ENCODE measurements at regions not wholly inside any gene's neighbourhood (a gene's known extent, or its start where the extent isn't known, plus 50 kb on each side); places are given as distances from the start of the nearest gene placed in this dataset.

- TF ChIP-seq CTCF (IDR thresholded peaks at IDR 0.05; ENCODE audit: low read depth, low read length) = no peak
- in situ Hi-C loops (cut with HindIII; ENCODE audit: low sequenced_read_pairs) = no loop called here
- no peak overlapping the region for H3K4me3 ChIP-seq (ENCODE audit: low read depth, low read length)
Observed at GRCh38 chr2:240285725-240286124, 145.3 kb upstream of the OTOS start.

GRCh38 chr2:240286596-240286995, 146.1 kb upstream of the OTOS start:
- DNase-seq (ENCODE audit: low read depth, low spot score) = no peak
- H3K4me3 ChIP-seq (ENCODE audit: low read depth, low read length) = no peak overlapping the region
- in situ Hi-C loops (cut with HindIII; ENCODE audit: low sequenced_read_pairs) = no loop called here
- no peak for TF ChIP-seq CTCF (IDR thresholded peaks at IDR 0.05; ENCODE audit: low read depth, low read length)

More at GRCh38 chr2:240285725-240286124, 145.3 kb upstream of the OTOS start:
- DNase-seq (ENCODE audit: low read depth, low spot score) = no peak

GRCh38 chr2:240287011-240287410, 146.6 kb upstream of the OTOS start:
- in situ Hi-C loops (cut with HindIII; ENCODE audit: low sequenced_read_pairs) = no loop called here
- TF ChIP-seq CTCF (IDR thresholded peaks at IDR 0.05; ENCODE audit: low read depth, low read length) = no peak
- no peak for DNase-seq (ENCODE audit: low read depth, low spot score)
- H3K4me3 ChIP-seq (ENCODE audit: low read depth, low read length) = no peak overlapping the region

GRCh38 chr2:240287496-240288086, 147.1 kb upstream of the OTOS start:
- DNase-seq (ENCODE audit: low read depth, low spot score) = no peak
- in situ Hi-C loops (cut with HindIII; ENCODE audit: low sequenced_read_pairs) = no loop called here
- TF ChIP-seq CTCF (IDR thresholded peaks at IDR 0.05; ENCODE audit: low read depth, low read length) = peak; percentile 5
- no peak overlapping the region for H3K4me3 ChIP-seq (ENCODE audit: low read depth, low read length)

- DNase-seq (ENCODE audit: low read depth, low spot score) = no peak
- no peak overlapping the region for H3K4me3 ChIP-seq (ENCODE audit: low read depth, low read length)
- TF ChIP-seq CTCF (IDR thresholded peaks at IDR 0.05; ENCODE audit: low read depth, low read length) = no peak
- in situ Hi-C loops (cut with HindIII; ENCODE audit: low sequenced_read_pairs) = no loop called here
Observed at GRCh38 chr2:240288087-240288521, 147.4 kb upstream of the GPC1 start.

GRCh38 chr2:240289701-240290431, 145.6 kb upstream of the GPC1 start:
- TF ChIP-seq CTCF (IDR thresholded peaks at IDR 0.05; ENCODE audit: low read depth, low read length) = no peak
- in situ Hi-C loops (cut with HindIII; ENCODE audit: low sequenced_read_pairs) = no loop called here

More at GRCh38 chr2:240289701-240290431, 145.6 kb upstream of the GPC1 start:
- DNase-seq (ENCODE audit: low read depth, low spot score) = no peak
- no peak overlapping the region for H3K4me3 ChIP-seq (ENCODE audit: low read depth, low read length)

All from astrocyte of the spinal cord (primary cell).